Activated CD4-positive, alpha-beta T cell treated with anti-CD3 and anti-CD28 coated beads, Interleukin-2, amount 50 U/mL, for 1 hour (primary cell): ENCODE measurements at regions not wholly inside any gene's neighbourhood (a gene's known extent, or its start where the extent isn't known, plus 50 kb on each side); places are given as distances from the start of the nearest gene placed in this dataset.

Experiments used
- DNase-seq: peaks from one replicate; pipeline ENCODE4 v3.0.0-alpha.2; 2020

- DNase-seq: no peak
Observed at GRCh38 chr16:51569203-51569931, 418.3 kb upstream of the SALL1 start.

GRCh38 chr16:51567911-51568310 is 416.8 kb upstream of the SALL1 start:
- DNase-seq: no peak

- no peak for DNase-seq
Observed at GRCh38 chr16:51565184-51565583, 414.1 kb upstream of the SALL1 start.

- DNase-seq: no peak
Observed at GRCh38 chr16:51562891-51563290, 411.8 kb upstream of the SALL1 start.

GRCh38 chr16:51559901-51560300 is 408.8 kb upstream of the SALL1 start:
- DNase-seq: no peak

- DNase-seq: no peak
Observed at GRCh38 chr16:51557670-51558069, 406.6 kb upstream of the SALL1 start.

- DNase-seq: no peak
Observed at GRCh38 chr16:51556694-51557340, 405.7 kb upstream of the SALL1 start.

- DNase-seq: no peak
Observed at GRCh38 chr16:51553910-51554309, 402.8 kb upstream of the SALL1 start.

GRCh38 chr16:51553314-51553713 is 402.2 kb upstream of the SALL1 start:
- DNase-seq: no peak

- no peak for DNase-seq
Observed at GRCh38 chr16:51550800-51551347, 399.8 kb upstream of the SALL1 start.

- no peak for DNase-seq
Observed at GRCh38 chr16:51549836-51550235, 398.8 kb upstream of the SALL1 start.

- DNase-seq: no peak
Observed at GRCh38 chr16:51545951-51546350, 394.9 kb upstream of the SALL1 start.

GRCh38 chr16:51544851-51545467 is 393.9 kb upstream of the SALL1 start:
- DNase-seq: no peak

GRCh38 chr16:51543971-51544370 is 392.9 kb upstream of the SALL1 start:
- no peak for DNase-seq

- no peak for DNase-seq
Observed at GRCh38 chr16:51542981-51543815, 392.1 kb upstream of the SALL1 start.

GRCh38 chr16:51540259-51540658 is 389.2 kb upstream of the SALL1 start:
- DNase-seq: no peak

GRCh38 chr16:51538707-51539498 is 387.8 kb upstream of the SALL1 start:
- DNase-seq: no peak

- no peak for DNase-seq
Observed at GRCh38 chr16:51535591-51535990, 384.5 kb upstream of the SALL1 start.

- DNase-seq: no peak
Observed at GRCh38 chr16:51532551-51532950, 381.5 kb upstream of the SALL1 start.

GRCh38 chr16:51531271-51531670 is 380.2 kb upstream of the SALL1 start:
- no peak for DNase-seq

- DNase-seq: no peak
Observed at GRCh38 chr16:51527349-51527748, 376.3 kb upstream of the SALL1 start.

GRCh38 chr16:51526621-51527020 is 375.6 kb upstream of the SALL1 start:
- DNase-seq: no peak
